22Rv1 (cell line): ENCODE measurements at regions not wholly inside any gene's neighbourhood (a gene's known extent, or its start where the extent isn't known, plus 50 kb on each side); places are given as distances from the start of the nearest gene placed in this dataset.

Experiments
- ZFX ChIP-seq: fragments of 450-650 bp; IDR thresholded peaks from 2 replicates; pipeline ENCODE4 v1.6.1; 2017; ENCODE audit warnings: antibody characterized with exemption, borderline replicate concordance
- TF ChIP-seq, protein P1 (sequence below): fragments of 450-650 bp; IDR thresholded peaks from 2 replicates; pipeline ENCODE4 v1.5.1; 2017; ENCODE audit warnings: mild to moderate bottlenecking

- TF ChIP-seq, protein P1, sequence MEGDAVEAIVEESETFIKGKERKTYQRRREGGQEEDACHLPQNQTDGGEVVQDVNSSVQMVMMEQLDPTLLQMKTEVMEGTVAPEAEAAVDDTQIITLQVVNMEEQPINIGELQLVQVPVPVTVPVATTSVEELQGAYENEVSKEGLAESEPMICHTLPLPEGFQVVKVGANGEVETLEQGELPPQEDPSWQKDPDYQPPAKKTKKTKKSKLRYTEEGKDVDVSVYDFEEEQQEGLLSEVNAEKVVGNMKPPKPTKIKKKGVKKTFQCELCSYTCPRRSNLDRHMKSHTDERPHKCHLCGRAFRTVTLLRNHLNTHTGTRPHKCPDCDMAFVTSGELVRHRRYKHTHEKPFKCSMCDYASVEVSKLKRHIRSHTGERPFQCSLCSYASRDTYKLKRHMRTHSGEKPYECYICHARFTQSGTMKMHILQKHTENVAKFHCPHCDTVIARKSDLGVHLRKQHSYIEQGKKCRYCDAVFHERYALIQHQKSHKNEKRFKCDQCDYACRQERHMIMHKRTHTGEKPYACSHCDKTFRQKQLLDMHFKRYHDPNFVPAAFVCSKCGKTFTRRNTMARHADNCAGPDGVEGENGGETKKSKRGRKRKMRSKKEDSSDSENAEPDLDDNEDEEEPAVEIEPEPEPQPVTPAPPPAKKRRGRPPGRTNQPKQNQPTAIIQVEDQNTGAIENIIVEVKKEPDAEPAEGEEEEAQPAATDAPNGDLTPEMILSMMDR = no peak
- TF ChIP-seq ZFX = no peak
Observed at GRCh38 chr16:5215901-5216300, 118.3 kb upstream of the EEF2KMT start.
